ENCODE measurements at regions not wholly inside any gene's neighbourhood (a gene's known extent, or its start where the extent isn't known, plus 50 kb on each side); places are given as distances from the start of the nearest gene placed in this dataset.

DNA sequence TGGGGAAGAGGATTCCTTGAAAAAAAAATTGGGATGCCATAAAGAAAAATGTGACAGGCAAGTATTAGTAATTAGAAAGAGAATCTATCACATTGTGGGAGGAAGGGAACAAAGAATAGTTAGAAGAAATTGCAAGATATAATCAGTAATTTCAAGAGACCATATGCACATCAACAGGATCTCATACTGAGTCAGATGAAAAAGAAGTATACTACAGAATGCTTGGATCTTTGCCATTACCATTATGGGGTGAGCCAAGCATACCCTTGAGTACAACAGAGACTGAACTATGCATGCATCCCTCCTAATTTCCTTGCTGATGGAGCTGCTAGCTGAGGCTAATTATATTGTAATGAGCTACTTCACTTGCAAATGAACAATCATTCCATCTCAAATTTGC lies 287.6 kb downstream of the PAPSS1 start (continued):
- TF ChIP-seq, protein P1, sequence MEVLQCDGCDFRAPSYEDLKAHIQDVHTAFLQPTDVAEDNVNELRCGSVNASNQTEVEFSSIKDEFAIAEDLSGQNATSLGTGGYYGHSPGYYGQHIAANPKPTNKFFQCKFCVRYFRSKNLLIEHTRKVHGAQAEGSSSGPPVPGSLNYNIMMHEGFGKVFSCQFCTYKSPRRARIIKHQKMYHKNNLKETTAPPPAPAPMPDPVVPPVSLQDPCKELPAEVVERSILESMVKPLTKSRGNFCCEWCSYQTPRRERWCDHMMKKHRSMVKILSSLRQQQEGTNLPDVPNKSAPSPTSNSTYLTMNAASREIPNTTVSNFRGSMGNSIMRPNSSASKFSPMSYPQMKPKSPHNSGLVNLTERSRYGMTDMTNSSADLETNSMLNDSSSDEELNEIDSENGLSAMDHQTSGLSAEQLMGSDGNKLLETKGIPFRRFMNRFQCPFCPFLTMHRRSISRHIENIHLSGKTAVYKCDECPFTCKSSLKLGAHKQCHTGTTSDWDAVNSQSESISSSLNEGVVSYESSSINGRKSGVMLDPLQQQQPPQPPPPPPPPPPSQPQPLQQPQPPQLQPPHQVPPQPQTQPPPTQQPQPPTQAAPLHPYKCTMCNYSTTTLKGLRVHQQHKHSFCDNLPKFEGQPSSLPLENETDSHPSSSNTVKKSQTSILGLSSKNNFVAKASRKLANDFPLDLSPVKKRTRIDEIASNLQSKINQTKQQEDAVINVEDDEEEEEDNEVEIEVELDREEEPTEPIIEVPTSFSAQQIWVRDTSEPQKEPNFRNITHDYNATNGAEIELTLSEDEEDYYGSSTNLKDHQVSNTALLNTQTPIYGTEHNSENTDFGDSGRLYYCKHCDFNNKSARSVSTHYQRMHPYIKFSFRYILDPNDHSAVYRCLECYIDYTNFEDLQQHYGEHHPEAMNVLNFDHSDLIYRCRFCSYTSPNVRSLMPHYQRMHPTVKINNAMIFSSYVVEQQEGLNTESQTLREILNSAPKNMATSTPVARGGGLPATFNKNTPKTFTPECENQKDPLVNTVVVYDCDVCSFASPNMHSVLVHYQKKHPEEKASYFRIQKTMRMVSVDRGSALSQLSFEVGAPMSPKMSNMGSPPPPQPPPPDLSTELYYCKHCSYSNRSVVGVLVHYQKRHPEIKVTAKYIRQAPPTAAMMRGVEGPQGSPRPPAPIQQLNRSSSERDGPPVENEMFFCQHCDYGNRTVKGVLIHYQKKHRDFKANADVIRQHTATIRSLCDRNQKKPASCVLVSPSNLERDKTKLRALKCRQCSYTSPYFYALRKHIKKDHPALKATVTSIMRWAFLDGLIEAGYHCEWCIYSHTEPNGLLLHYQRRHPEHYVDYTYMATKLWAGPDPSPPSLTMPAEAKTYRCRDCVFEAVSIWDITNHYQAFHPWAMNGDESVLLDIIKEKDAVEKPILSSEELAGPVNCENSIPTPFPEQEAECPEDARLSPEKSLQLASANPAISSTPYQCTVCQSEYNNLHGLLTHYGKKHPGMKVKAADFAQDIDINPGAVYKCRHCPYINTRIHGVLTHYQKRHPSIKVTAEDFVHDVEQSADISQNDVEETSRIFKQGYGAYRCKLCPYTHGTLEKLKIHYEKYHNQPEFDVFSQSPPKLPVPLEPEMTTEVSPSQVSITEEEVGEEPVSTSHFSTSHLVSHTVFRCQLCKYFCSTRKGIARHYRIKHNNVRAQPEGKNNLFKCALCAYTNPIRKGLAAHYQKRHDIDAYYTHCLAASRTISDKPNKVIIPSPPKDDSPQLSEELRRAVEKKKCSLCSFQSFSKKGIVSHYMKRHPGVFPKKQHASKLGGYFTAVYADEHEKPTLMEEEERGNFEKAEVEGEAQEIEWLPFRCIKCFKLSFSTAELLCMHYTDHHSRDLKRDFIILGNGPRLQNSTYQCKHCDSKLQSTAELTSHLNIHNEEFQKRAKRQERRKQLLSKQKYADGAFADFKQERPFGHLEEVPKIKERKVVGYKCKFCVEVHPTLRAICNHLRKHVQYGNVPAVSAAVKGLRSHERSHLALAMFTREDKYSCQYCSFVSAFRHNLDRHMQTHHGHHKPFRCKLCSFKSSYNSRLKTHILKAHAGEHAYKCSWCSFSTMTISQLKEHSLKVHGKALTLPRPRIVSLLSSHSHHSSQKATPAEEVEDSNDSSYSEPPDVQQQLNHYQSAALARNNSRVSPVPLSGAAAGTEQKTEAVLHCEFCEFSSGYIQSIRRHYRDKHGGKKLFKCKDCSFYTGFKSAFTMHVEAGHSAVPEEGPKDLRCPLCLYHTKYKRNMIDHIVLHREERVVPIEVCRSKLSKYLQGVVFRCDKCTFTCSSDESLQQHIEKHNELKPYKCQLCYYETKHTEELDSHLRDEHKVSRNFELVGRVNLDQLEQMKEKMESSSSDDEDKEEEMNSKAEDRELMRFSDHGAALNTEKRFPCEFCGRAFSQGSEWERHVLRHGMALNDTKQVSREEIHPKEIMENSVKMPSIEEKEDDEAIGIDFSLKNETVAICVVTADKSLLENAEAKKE (CRISPR knock-in tag; IDR thresholded peaks at IDR 0.05): no peak
- TF ChIP-seq, protein P2, sequence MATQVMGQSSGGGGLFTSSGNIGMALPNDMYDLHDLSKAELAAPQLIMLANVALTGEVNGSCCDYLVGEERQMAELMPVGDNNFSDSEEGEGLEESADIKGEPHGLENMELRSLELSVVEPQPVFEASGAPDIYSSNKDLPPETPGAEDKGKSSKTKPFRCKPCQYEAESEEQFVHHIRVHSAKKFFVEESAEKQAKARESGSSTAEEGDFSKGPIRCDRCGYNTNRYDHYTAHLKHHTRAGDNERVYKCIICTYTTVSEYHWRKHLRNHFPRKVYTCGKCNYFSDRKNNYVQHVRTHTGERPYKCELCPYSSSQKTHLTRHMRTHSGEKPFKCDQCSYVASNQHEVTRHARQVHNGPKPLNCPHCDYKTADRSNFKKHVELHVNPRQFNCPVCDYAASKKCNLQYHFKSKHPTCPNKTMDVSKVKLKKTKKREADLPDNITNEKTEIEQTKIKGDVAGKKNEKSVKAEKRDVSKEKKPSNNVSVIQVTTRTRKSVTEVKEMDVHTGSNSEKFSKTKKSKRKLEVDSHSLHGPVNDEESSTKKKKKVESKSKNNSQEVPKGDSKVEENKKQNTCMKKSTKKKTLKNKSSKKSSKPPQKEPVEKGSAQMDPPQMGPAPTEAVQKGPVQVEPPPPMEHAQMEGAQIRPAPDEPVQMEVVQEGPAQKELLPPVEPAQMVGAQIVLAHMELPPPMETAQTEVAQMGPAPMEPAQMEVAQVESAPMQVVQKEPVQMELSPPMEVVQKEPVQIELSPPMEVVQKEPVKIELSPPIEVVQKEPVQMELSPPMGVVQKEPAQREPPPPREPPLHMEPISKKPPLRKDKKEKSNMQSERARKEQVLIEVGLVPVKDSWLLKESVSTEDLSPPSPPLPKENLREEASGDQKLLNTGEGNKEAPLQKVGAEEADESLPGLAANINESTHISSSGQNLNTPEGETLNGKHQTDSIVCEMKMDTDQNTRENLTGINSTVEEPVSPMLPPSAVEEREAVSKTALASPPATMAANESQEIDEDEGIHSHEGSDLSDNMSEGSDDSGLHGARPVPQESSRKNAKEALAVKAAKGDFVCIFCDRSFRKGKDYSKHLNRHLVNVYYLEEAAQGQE (IDR thresholded peaks at IDR 0.05; ENCODE audit: unreplicated experiment): no peak
- TF ChIP-seq ZNF331 (CRISPR knock-in tag; IDR thresholded peaks at IDR 0.05; ENCODE audit: low read depth): no peak
- no peak for TF ChIP-seq CTCF (conservative IDR thresholded peaks at IDR 0.05; ENCODE audit: low read depth in 2 of 2)

All from GM23338 (cell line).